IMR-90 (cell line): ENCODE measurements at regions not wholly inside any gene's neighbourhood (a gene's known extent, or its start where the extent isn't known, plus 50 kb on each side); places are given as distances from the start of the nearest gene placed in this dataset.

Source experiments
- CEBPB ChIP-seq: IDR thresholded peaks from 2 replicates; pipeline ENCODE4 v1.6.1; 2012; ENCODE audit warnings: low read depth, low read length, improper control_type of control experiment
- CHD1 ChIP-seq: IDR thresholded peaks from 2 replicates; pipeline ENCODE4 v1.6.1; 2012; ENCODE audit warnings: low read depth, low read length, improper control_type of control experiment
- POLR2A ChIP-seq: IDR thresholded peaks from 2 replicates; pipeline ENCODE4 v1.6.1; 2012; ENCODE audit warnings: mild to moderate bottlenecking, low read depth, low read length
- RAD21 ChIP-seq: IDR thresholded peaks from 2 replicates; pipeline ENCODE4 v1.6.1; 2012; ENCODE audit warnings: low read length, improper control_type of control experiment
- RCOR1 ChIP-seq: IDR thresholded peaks from 2 replicates; pipeline ENCODE4 v1.6.1; 2012; ENCODE audit warnings: mild to moderate bottlenecking, low read length, improper control_type of control experiment; ENCODE audit not compliant: insufficient replicate concordance
- TF ChIP-seq, protein P1 (sequence below): conservative IDR thresholded peaks from 2 replicates; pipeline ENCODE4 v1.5.1; 2012; ENCODE audit warnings: mild to moderate bottlenecking, low read depth, low read length, improper control_type of control experiment

DNA sequence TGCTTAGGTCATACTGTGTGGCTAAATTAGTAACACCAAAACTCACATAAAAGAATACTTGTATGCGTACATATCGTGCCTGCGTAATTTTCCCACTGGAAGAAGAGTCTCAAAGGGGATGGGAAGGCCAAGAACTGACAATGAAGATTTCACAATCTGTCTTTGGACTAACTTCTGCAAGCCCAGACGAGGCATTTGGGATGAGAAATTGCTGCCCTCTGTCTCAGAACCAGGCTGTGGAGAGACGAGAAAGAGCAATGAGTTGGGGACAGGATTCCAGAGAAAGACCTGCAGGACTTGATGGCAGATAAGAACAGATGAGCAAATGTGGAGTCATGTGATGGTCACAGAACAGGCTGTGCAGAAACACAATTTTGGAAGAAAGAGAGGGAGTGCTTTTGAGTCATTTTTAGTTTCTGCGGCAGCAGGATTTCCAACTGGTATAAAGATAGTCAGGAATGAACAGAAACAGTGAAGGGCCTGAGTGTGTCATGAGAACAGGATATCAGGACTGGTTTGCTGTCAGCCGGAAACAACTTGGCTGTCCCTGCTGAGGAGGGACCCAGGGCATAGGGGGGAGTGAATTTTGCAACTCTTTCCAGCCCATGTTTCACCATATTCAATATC lies 82.7 kb upstream of the CTSC start:
- TF ChIP-seq, protein P1, sequence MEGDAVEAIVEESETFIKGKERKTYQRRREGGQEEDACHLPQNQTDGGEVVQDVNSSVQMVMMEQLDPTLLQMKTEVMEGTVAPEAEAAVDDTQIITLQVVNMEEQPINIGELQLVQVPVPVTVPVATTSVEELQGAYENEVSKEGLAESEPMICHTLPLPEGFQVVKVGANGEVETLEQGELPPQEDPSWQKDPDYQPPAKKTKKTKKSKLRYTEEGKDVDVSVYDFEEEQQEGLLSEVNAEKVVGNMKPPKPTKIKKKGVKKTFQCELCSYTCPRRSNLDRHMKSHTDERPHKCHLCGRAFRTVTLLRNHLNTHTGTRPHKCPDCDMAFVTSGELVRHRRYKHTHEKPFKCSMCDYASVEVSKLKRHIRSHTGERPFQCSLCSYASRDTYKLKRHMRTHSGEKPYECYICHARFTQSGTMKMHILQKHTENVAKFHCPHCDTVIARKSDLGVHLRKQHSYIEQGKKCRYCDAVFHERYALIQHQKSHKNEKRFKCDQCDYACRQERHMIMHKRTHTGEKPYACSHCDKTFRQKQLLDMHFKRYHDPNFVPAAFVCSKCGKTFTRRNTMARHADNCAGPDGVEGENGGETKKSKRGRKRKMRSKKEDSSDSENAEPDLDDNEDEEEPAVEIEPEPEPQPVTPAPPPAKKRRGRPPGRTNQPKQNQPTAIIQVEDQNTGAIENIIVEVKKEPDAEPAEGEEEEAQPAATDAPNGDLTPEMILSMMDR: no peak
- no peak for TF ChIP-seq POLR2A
- TF ChIP-seq RAD21: no peak
- TF ChIP-seq CHD1: no peak
- no peak for TF ChIP-seq RCOR1
- TF ChIP-seq CEBPB: peak; percentile 90
